Fibroblast of pulmonary artery (primary cell): ENCODE measurements at regions not wholly inside any gene's neighbourhood (a gene's known extent, or its start where the extent isn't known, plus 50 kb on each side); places are given as distances from the start of the nearest gene placed in this dataset.

ENCODE experiments used
- DNase-seq: peaks from one replicate; pipeline ENCODE4 v3.0.0-alpha.2; 2010; ENCODE audit warnings: low read depth
- H3K4me3 ChIP-seq: replicated peaks from 2 replicates; pipeline ENCODE4 v1.5.1; 2011; ENCODE audit warnings: low read depth, mild to moderate bottlenecking, control low read depth, low read length, moderate library complexity
- CTCF ChIP-seq: IDR thresholded peaks from 2 replicates; pipeline ENCODE4 v1.5.1; 2011; ENCODE audit warnings: mild to moderate bottlenecking, control low read depth, low read length, inconsistent platforms; ENCODE audit errors: missing control alignments

- TF ChIP-seq CTCF, result no peak
- H3K4me3 ChIP-seq, result no peak overlapping the region
- no peak for DNase-seq
Observed at GRCh38 chr5:109917154-109917546, 227.4 kb downstream of the MAN2A1 start.

GRCh38 chr5:109917966-109918365, 228.2 kb downstream of the MAN2A1 start:
- DNase-seq, result no peak

GRCh38 chr5:109920736-109921135, 231.0 kb downstream of the MAN2A1 start:
- no peak for TF ChIP-seq CTCF
- DNase-seq, result no peak
- no peak overlapping the region for H3K4me3 ChIP-seq

More at GRCh38 chr5:109917966-109918365, 228.2 kb downstream of the MAN2A1 start:
- TF ChIP-seq CTCF, result no peak
- no peak overlapping the region for H3K4me3 ChIP-seq

- no peak for DNase-seq
- no peak for TF ChIP-seq CTCF
- H3K4me3 ChIP-seq, result no peak overlapping the region
Observed at GRCh38 chr5:109921735-109922380, 232.1 kb downstream of the MAN2A1 start.

- DNase-seq, result no peak
- no peak overlapping the region for H3K4me3 ChIP-seq
- no peak for TF ChIP-seq CTCF
Observed at GRCh38 chr5:109922381-109922995, 232.8 kb downstream of the MAN2A1 start.

- no peak for DNase-seq
- TF ChIP-seq CTCF, result no peak
- no peak overlapping the region for H3K4me3 ChIP-seq
Observed at GRCh38 chr5:109923205-109923604, 233.5 kb downstream of the MAN2A1 start.
